DND-41 (cell line): ENCODE measurements at regions not wholly inside any gene's neighbourhood (a gene's known extent, or its start where the extent isn't known, plus 50 kb on each side); places are given as distances from the start of the nearest gene placed in this dataset.

Experiments used
- ATAC-seq: fragments of 200-7000 bp; cut with Tn5 transposase; 3 replicates; pipeline ENCODE4 v1.9.1; 2021; ENCODE audit warnings: low read depth; ENCODE audit not compliant: insufficient read depth
- DNase-seq: peaks from one replicate; pipeline ENCODE4 v3.0.0-alpha.2; 2020
- H2AFZ ChIP-seq: 2 replicates; pipeline ENCODE4 v1.6.0; 2012; ENCODE audit warnings: low read depth, low read length
- H3K27ac ChIP-seq: 2 replicates; pipeline ENCODE4 v1.5.1; 2012; ENCODE audit warnings: low read length, inconsistent platforms
- H3K27me3 ChIP-seq: fragments of 200-600 bp; sonication (generic); 2 replicates; pipeline ENCODE4 v1.6.0; 2012; ENCODE audit warnings: low read length, mild to moderate bottlenecking, inconsistent platforms; ENCODE audit not compliant: insufficient read depth, poor library complexity
- H3K36me3 ChIP-seq: 2 replicates; pipeline ENCODE4 v1.5.1; 2012; ENCODE audit warnings: low read length, inconsistent platforms; ENCODE audit not compliant: insufficient read depth
- H3K4me1 ChIP-seq: 2 replicates; pipeline ENCODE4 v1.5.1; 2012; ENCODE audit warnings: mild to moderate bottlenecking, low read length; ENCODE audit not compliant: insufficient read depth
- H3K4me2 ChIP-seq: 2 replicates; pipeline ENCODE4 v1.6.0; 2012; ENCODE audit warnings: mild to moderate bottlenecking, moderate library complexity, low read length, inconsistent platforms; ENCODE audit not compliant: insufficient read depth
- H3K4me3 ChIP-seq, 2 experiments: fragments of 200-600 bp in 1 of 2; shearing (Covaris generic) in 1 of 2; 2 replicates each; pipeline ENCODE4 v1.5.1; 2012 to 2016; ENCODE audit warnings: inconsistent platforms in 2 of 2, low read length in 2 of 2, mild to moderate bottlenecking in 2 of 2, low read depth in 1 of 2, moderate library complexity in 1 of 2
- H3K79me2 ChIP-seq: 2 replicates; pipeline ENCODE4 v1.6.0; 2012; ENCODE audit warnings: low read length, inconsistent platforms; ENCODE audit not compliant: insufficient read depth
- H3K9ac ChIP-seq: 2 replicates; pipeline ENCODE4 v1.6.0; 2012; ENCODE audit warnings: low read depth, mild to moderate bottlenecking, inconsistent platforms, low read length, moderate library complexity
- H3K9me3 ChIP-seq: 2 replicates; pipeline ENCODE4 v1.5.1; 2012; ENCODE audit warnings: low read length, moderate library complexity, mild to moderate bottlenecking, inconsistent platforms; ENCODE audit not compliant: insufficient read depth, severe bottlenecking
- H4K20me1 ChIP-seq: 2 replicates; pipeline ENCODE4 v1.6.0; 2012; ENCODE audit warnings: low read length; ENCODE audit not compliant: insufficient read depth
- EZH2 ChIP-seq: IDR thresholded peaks from 3 replicates; pipeline ENCODE4 v1.6.1; 2012; ENCODE audit warnings: borderline replicate concordance, low read depth, mild to moderate bottlenecking, moderate library complexity, low read length, inconsistent platforms; ENCODE audit not compliant: severe bottlenecking
- TF ChIP-seq, protein P1 (sequence below): IDR thresholded peaks from 2 replicates; pipeline ENCODE4 v1.5.1; 2012; ENCODE audit warnings: borderline replicate concordance, low read length, moderate library complexity, mild to moderate bottlenecking; ENCODE audit not compliant: poor library complexity, severe bottlenecking; ENCODE audit errors: extremely low read depth

DNA sequence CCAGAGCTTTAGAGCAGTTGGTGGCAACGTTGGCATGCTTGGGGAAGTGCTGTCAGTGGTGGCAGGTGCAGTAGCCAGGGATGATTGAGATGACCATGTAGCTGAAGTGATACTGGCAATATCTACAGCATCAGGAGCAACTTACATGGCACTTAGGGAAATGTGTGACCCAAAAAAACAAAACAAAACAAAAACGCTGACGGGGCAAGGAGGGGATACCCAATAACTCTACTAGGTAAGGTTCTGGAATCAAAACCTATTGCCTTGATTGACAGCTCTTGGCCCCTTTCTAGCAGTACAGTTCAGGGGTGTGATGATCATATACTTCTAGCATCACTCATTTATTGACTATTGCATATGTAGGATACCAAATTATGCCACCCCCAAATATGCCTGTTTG, 312.6 kb downstream of the AASDHPPT start:
- DNase-seq: no peak
- no peak for ATAC-seq
- Histone ChIP-seq H3K36me3 (no peaks in the 10 kb centered on the region), H4K20me1 (no peaks in the 10 kb centered on the region), H3K4me1 (no peaks in the 10 kb centered on the region), H3K9me3 (no peaks in the 10 kb centered on the region), H3K27ac (no peak overlapping the region), H2AFZ (no peak overlapping the region), H3K4me3 (no peak overlapping the region), H3K79me2 (no peaks in the 10 kb centered on the region), H3K9ac (no peak overlapping the region), H3K27me3 (no peaks in the 10 kb centered on the region), H3K4me2 (no peak overlapping the region)
- TF ChIP-seq, protein P1, sequence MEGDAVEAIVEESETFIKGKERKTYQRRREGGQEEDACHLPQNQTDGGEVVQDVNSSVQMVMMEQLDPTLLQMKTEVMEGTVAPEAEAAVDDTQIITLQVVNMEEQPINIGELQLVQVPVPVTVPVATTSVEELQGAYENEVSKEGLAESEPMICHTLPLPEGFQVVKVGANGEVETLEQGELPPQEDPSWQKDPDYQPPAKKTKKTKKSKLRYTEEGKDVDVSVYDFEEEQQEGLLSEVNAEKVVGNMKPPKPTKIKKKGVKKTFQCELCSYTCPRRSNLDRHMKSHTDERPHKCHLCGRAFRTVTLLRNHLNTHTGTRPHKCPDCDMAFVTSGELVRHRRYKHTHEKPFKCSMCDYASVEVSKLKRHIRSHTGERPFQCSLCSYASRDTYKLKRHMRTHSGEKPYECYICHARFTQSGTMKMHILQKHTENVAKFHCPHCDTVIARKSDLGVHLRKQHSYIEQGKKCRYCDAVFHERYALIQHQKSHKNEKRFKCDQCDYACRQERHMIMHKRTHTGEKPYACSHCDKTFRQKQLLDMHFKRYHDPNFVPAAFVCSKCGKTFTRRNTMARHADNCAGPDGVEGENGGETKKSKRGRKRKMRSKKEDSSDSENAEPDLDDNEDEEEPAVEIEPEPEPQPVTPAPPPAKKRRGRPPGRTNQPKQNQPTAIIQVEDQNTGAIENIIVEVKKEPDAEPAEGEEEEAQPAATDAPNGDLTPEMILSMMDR: no peak
- no peak for TF ChIP-seq EZH2

DNA sequence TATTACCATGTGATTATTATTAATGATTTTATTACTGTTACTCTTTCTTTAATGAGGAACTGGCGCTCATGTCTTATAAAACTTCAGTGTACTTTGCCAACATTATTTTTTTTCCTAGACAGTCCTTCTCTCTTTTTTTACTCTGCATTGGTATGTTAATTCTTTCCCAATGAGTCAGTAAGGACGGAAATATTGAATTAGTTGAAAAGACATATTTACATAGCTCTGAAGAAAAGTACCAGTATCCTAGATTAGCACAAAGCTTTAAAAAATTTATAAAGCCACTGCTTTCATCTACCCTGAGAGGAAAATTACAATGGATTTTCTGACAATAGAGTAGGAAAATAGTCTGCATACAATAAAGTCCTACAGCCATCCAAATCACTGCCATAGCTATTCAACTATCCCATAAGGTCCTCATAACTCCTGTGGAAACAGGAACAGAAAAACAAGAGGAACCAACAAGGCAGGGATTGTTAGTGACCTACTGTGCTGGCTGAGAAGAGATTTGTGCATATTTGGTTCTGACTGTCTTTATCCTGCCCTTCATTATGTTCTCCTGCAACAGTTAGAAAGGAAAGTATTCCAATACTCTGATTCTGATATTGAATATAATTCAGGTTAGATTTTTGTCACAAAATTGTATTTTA, 314.4 kb downstream of the AASDHPPT start:
- DNase-seq: no peak
- ATAC-seq: no peak
- TF ChIP-seq, protein P1: no peak
- no peak for TF ChIP-seq EZH2
- H3K36me3 ChIP-seq: no peaks in the 10 kb centered on the region
- H2AFZ ChIP-seq: no peak overlapping the region
- H3K27me3 ChIP-seq: no peaks in the 10 kb centered on the region
- no peaks in the 10 kb centered on the region for H3K4me1 ChIP-seq
- no peak overlapping the region for H3K9ac ChIP-seq
- H3K9me3 ChIP-seq: peaks cover 16% of the 10 kb centered on the region
- H3K4me2 ChIP-seq: no peak overlapping the region
- no peaks in the 10 kb centered on the region for H4K20me1 ChIP-seq
- no peak overlapping the region for H3K4me3 ChIP-seq
- H3K27ac ChIP-seq: no peak overlapping the region
- H3K79me2 ChIP-seq: no peaks in the 10 kb centered on the region

DNA sequence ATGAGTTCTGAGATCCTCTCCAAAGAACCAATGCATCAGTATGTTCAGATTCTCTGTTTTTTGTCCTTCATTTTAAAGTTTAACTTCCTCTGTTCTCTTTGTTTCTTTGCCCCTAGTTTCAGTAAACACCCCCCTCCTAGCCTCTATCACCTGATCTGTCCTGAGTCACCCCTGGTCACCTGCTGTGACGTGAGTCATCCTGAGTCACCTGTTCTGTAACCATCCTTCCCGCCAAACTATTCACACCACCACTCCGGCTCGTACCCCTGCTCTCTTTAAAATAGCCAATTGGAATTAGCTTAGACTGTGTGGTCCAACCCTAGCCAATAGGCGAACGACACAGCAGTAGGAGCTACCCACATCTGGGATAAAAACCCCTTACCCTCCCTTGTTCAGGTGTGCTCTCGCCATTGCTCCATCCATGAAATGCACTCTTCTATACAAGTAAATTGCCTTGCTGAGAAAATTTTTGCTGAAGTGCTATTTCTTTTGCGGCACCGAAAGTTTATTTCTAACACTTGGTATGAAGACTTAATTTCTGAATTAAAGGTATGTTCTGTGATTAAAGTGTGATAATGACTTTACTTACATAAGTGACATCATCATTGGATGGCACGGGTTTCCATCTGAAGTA, 318.4 kb downstream of the AASDHPPT start:
- no peaks in the 10 kb centered on the region for H3K36me3 ChIP-seq
- H3K4me1 ChIP-seq: peaks cover 3% of the 10 kb centered on the region; the same call in 1 of the 2 replicates
- H3K4me3 ChIP-seq: no peak overlapping the region
- H3K4me2 ChIP-seq: no peak overlapping the region
- peaks cover 16% of the 10 kb centered on the region for H3K9me3 ChIP-seq
- TF ChIP-seq EZH2: no peak
- TF ChIP-seq, protein P1: no peak
- no peaks in the 10 kb centered on the region for H3K79me2 ChIP-seq
- no peak overlapping the region for H3K9ac ChIP-seq
- no peaks in the 10 kb centered on the region for H4K20me1 ChIP-seq
- H2AFZ ChIP-seq: no peak overlapping the region
- H3K27ac ChIP-seq: no peak overlapping the region
- DNase-seq (no peak), ATAC-seq (no peak)
- no peaks in the 10 kb centered on the region for H3K27me3 ChIP-seq
